Gastroesophageal sphincter (tissue), 3 donors: ENCODE measurements at regions not wholly inside any gene's neighbourhood (a gene's known extent, or its start where the extent isn't known, plus 50 kb on each side); places are given as distances from the start of the nearest gene placed in this dataset.

Experiments
- EP300 ChIP-seq: sonication (generic); formaldehyde crosslinking; IDR thresholded peaks from one replicate; pipeline ENCODE4 v1.6.1; 2017; ENCODE audit warnings: antibody characterized with exemption, mild to moderate bottlenecking
- POLR2A ChIP-seq, 2 donors: fragments of 450-650 bp; IDR thresholded peaks; one replicate each; pipeline ENCODE4 v1.6.1; 2017; ENCODE audit warnings: antibody characterized with exemption in 2 of 2, mild to moderate bottlenecking in 2 of 2, moderate library complexity in 1 of 2
- POLR2AphosphoS5 ChIP-seq: sonication (generic); formaldehyde crosslinking; IDR thresholded peaks from one replicate; pipeline ENCODE4 v1.6.1; 2017; ENCODE audit warnings: antibody characterized with exemption
- TF ChIP-seq, protein P1 (sequence below), 4 experiments: fragments of 200-600 bp in 2 of 4; fragments of 450-650 bp in 2 of 4; sonication (generic) in 1 of 4; IDR thresholded peaks; one replicate each; pipeline ENCODE4 v1.5.1; 2017 to 2019; ENCODE audit warnings: antibody characterized with exemption in 4 of 4, mild to moderate bottlenecking in 2 of 4, moderate library complexity in 2 of 4

DNA sequence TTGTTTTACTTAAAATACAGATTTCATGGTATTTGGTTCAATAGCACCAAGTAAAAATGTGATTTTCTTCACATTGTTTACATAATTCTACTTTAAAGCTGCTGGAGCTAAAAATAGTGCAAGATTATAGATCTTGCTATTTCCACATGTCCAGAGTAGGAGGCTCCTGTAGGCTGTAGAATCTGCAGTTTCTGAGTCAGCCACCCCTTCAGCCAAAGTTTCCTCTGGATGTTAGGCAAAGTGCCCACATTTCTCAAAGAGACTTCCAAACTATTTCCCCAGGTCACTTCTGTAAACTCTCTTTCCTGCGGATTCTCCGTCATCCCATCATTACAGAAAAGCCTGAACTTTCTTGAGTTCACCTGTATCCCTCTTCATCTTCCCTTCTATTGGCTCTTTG is 342.5 kb upstream of the FSTL5 start:
- TF ChIP-seq POLR2A (IDR thresholded peaks at IDR 0.05) (no peak), EP300 (no peak), POLR2AphosphoS5 (no peak)
- TF ChIP-seq, protein P1, sequence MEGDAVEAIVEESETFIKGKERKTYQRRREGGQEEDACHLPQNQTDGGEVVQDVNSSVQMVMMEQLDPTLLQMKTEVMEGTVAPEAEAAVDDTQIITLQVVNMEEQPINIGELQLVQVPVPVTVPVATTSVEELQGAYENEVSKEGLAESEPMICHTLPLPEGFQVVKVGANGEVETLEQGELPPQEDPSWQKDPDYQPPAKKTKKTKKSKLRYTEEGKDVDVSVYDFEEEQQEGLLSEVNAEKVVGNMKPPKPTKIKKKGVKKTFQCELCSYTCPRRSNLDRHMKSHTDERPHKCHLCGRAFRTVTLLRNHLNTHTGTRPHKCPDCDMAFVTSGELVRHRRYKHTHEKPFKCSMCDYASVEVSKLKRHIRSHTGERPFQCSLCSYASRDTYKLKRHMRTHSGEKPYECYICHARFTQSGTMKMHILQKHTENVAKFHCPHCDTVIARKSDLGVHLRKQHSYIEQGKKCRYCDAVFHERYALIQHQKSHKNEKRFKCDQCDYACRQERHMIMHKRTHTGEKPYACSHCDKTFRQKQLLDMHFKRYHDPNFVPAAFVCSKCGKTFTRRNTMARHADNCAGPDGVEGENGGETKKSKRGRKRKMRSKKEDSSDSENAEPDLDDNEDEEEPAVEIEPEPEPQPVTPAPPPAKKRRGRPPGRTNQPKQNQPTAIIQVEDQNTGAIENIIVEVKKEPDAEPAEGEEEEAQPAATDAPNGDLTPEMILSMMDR (IDR thresholded peaks at IDR 0.05) = no peak
